Esophagus (tissue), 2 donors: ENCODE measurements at regions not wholly inside any gene's neighbourhood (a gene's known extent, or its start where the extent isn't known, plus 50 kb on each side); places are given as distances from the start of the nearest gene placed in this dataset.
A peak's percentile ranks its signal among the peaks of the same experiment; 100 is the strongest.

Experiments used
- H3K27ac ChIP-seq, 2 donors: one replicate each; pipeline ENCODE4 v1.5.1; 2013; ENCODE audit warnings: low read depth in 2 of 2, mild to moderate bottlenecking in 2 of 2, inconsistent platforms in 1 of 2, low read length in 1 of 2, moderate library complexity in 1 of 2
- H3K27me3 ChIP-seq, 2 donors: one replicate each; pipeline ENCODE4 v1.6.1; 2013; ENCODE audit warnings: low read length in 2 of 2, control low read depth in 1 of 2, mild to moderate bottlenecking in 1 of 2; ENCODE audit not compliant: insufficient read depth in 2 of 2, control insufficient read depth in 1 of 2
- H3K36me3 ChIP-seq, 2 donors: one replicate each; pipeline ENCODE4 v1.6.1; 2013; ENCODE audit warnings: low read length in 1 of 2; ENCODE audit not compliant: control insufficient read depth in 2 of 2, insufficient read depth in 2 of 2
- H3K4me1 ChIP-seq, 2 donors: one replicate each; pipeline ENCODE4 v1.6.1; 2013; ENCODE audit warnings: low read length in 1 of 2; ENCODE audit not compliant: control insufficient read depth in 2 of 2, insufficient read depth in 2 of 2
- H3K4me3 ChIP-seq, 2 donors: one replicate each; pipeline ENCODE4 v1.5.1; 2013; ENCODE audit warnings: low read length in 2 of 2, mild to moderate bottlenecking in 2 of 2, low read depth in 1 of 2, moderate library complexity in 1 of 2
- H3K9me3 ChIP-seq, 2 donors: one replicate each; pipeline ENCODE4 v1.6.1; 2013; ENCODE audit warnings: mild to moderate bottlenecking in 2 of 2, low read depth in 1 of 2, low read length in 1 of 2, moderate library complexity in 1 of 2; ENCODE audit not compliant: control insufficient read depth in 2 of 2, insufficient read depth in 1 of 2
- WGBS, 2 donors: extraction: QIAGEN DNeasy Blood & Tissue Kit; methylation state at CpG; one replicate each; pipeline ENCODE4 v1.1.7; 2013; 5-methylcytosine and 5-hydroxymethylcytosine counted together
- donor health status: healthy with polysubstance abuse.
- donor health status: Bipolar disorder and iron deficiency.

DNA sequence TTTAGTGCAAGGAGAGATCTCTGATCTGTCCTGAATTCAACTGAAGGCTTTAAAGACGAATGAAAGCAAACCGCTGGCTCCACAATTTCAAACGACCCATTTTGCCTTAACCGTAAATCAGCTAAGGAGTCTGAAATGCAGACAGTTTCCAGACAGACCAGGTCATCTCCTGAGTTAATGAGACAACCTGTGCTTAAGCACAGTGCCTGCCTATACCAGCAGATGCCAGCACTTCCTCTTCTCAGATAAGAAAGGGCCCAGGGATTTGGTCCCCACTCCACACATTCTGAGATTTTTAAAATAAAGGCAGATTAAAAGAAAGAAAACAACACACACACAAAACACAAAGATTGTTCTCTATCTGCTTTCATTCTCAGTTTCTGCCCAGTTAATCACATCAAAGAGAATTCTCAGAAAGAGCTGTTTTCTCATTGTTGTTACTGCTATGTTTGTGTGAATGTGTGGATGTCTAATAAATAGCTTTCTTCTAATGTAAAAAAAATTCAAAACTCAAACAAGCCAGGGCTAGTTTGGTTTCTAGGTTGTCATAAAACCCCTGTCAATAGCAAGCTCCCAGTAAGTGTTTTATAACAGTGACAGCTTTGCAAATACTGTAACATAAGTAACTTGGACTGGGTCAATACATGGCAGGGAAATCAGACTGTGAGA is 157.7 kb upstream of the SLC24A2 start:
- Histone ChIP-seq H3K9me3 (no peaks in the 10 kb centered on the region), H3K27ac (no peak overlapping the region), H3K27me3 (no peaks in the 10 kb centered on the region), H3K36me3 (no peaks in the 10 kb centered on the region), H3K4me1 (no peaks in the 10 kb centered on the region), H3K4me3 (no peak overlapping the region)
- 62 to 65% methylated on average over 4 of the region's 4 CpGs for WGBS, 2 donors

GRCh38 chr9:19941874-19942273 is 153.0 kb upstream of the SLC24A2 start:
- no peaks in the 10 kb centered on the region for H3K4me1 ChIP-seq
- H3K36me3 ChIP-seq = no peaks in the 10 kb centered on the region
- H3K27ac ChIP-seq = no peak overlapping the region
- WGBS, 2 donors = 61 to 62% methylated on average over 2 of the region's 2 CpGs
- no peak overlapping the region for H3K4me3 ChIP-seq
- no peaks in the 10 kb centered on the region for H3K9me3 ChIP-seq
- no peaks in the 10 kb centered on the region for H3K27me3 ChIP-seq

- no peaks in the 10 kb centered on the region for H3K9me3 ChIP-seq
- no peak overlapping the region for H3K27ac ChIP-seq
- no peaks in the 10 kb centered on the region for H3K27me3 ChIP-seq
- WGBS, 2 donors = 75 to 78% methylated on average over 2 of the region's 2 CpGs
- H3K36me3 ChIP-seq = no peaks in the 10 kb centered on the region
- H3K4me3 ChIP-seq = no peak overlapping the region
- no peaks in the 10 kb centered on the region for H3K4me1 ChIP-seq
These were observed 152.1 kb upstream of the SLC24A2 start for GRCh38 chr9:19940811-19941535.

DNA sequence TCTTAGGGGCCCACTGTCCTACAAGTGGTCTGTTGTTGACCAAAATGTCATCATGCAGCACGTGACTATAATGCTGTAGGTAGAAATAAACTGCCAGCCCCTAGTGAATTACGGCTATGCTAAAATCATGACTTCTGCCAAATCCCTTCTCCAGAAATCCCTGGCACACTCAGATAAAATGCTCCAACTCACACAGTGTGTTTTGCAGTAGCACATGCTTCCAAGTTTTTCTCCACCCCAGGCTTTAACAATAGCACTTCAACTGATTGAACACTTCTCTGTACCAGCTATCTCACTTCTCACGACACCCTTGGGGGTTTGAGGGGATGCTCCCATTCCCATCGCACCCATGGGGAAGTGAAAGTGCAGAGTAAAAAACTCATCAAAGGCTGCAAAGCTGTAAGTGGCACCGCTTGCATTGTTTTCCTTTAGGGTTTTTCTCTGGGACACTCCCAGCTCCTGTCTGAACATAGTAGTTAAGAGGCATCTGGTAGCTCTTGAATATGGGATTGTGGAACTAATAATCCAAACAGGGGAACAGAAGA is 151.0 kb upstream of the SLC24A2 start:
- Histone ChIP-seq H3K4me1 (no peaks in the 10 kb centered on the region), H3K27me3 (no peaks in the 10 kb centered on the region), H3K27ac (no peak overlapping the region), H3K9me3 (no peaks in the 10 kb centered on the region), H3K4me3 (no peak overlapping the region), H3K36me3 (no peaks in the 10 kb centered on the region)
- 38 to 41% methylated on average over 5 of the region's 5 CpGs for WGBS, 2 donors

GRCh38 chr9:19938990-19939733 is 150.3 kb upstream of the SLC24A2 start:
- Histone ChIP-seq H3K27me3 (no peaks in the 10 kb centered on the region), H3K4me1 (peaks cover 0 to 2% of the 10 kb centered on the region in 2 donors), H3K9me3 (no peaks in the 10 kb centered on the region), H3K36me3 (no peaks in the 10 kb centered on the region), H3K27ac (no peak overlapping the region), H3K4me3 (no peak overlapping the region)
- whole genome bisulfite sequencing, 2 donors = 78 to 84% methylated on average over 6 of the region's 6 CpGs

- Histone ChIP-seq H3K27me3 (no peaks in the 10 kb centered on the region), H3K27ac (no peak overlapping the region), H3K9me3 (no peaks in the 10 kb centered on the region), H3K36me3 (no peaks in the 10 kb centered on the region), H3K4me1 (peaks cover 0 to 2% of the 10 kb centered on the region in 2 donors), H3K4me3 (no peak overlapping the region)
- 67 to 87% methylated on average over 1 of the region's 1 CpG for WGBS, 2 donors
These were observed 148.3 kb upstream of the SLC24A2 start for GRCh38 chr9:19937121-19937520.

GRCh38 chr9:19936598-19936997 is 147.8 kb upstream of the SLC24A2 start:
- Histone ChIP-seq H3K36me3 (no peaks in the 10 kb centered on the region), H3K4me3 (no peak overlapping the region), H3K4me1 (peaks cover 0 to 2% of the 10 kb centered on the region in 2 donors), H3K27ac (no peak overlapping the region), H3K27me3 (no peaks in the 10 kb centered on the region), H3K9me3 (no peaks in the 10 kb centered on the region)
- 0 to 2% methylated on average over 1 of the region's 1 CpG for WGBS, 2 donors

GRCh38 chr9:19935422-19935821 is 146.6 kb upstream of the SLC24A2 start:
- H3K27me3 ChIP-seq = no peaks in the 10 kb centered on the region
- H3K4me3 ChIP-seq = no peak overlapping the region
- no peak overlapping the region for H3K27ac ChIP-seq
- 86 to 89% methylated on average over 4 of the region's 4 CpGs for WGBS, 2 donors
- H3K36me3 ChIP-seq = no peaks in the 10 kb centered on the region
- H3K9me3 ChIP-seq = no peaks in the 10 kb centered on the region
- H3K4me1 ChIP-seq = peaks cover 0 to 2% of the 10 kb centered on the region in 2 donors

GRCh38 chr9:19934301-19934871 is 145.5 kb upstream of the SLC24A2 start:
- WGBS, 2 donors = 14 to 18% methylated on average over 41 of the region's 41 CpGs
- Histone ChIP-seq H3K27ac (no peak overlapping the region), H3K4me1 (peaks cover 0 to 2% of the 10 kb centered on the region in 2 donors), H3K27me3 (no peaks in the 10 kb centered on the region), H3K4me3 (peak overlapping the region; percentile 35 to 58), H3K36me3 (no peaks in the 10 kb centered on the region), H3K9me3 (no peaks in the 10 kb centered on the region)
